ENCODE measurements at regions not wholly inside any gene's neighbourhood (a gene's known extent, or its start where the extent isn't known, plus 50 kb on each side); places are given as distances from the start of the nearest gene placed in this dataset.
"Not testable (repeated sequence)": the region's sequence is repeated elsewhere in the genome, so short reads cannot be mapped to it uniquely, and the experiment has no call there.

- FAIRE-seq: no peak
These were observed 790.9 kb upstream of the NCAM2 start for GRCh38 chr21:20207335-20207734.

GRCh38 chr21:20215959-20216358 lies 782.2 kb upstream of the NCAM2 start:
- no peak for FAIRE-seq

DNA sequence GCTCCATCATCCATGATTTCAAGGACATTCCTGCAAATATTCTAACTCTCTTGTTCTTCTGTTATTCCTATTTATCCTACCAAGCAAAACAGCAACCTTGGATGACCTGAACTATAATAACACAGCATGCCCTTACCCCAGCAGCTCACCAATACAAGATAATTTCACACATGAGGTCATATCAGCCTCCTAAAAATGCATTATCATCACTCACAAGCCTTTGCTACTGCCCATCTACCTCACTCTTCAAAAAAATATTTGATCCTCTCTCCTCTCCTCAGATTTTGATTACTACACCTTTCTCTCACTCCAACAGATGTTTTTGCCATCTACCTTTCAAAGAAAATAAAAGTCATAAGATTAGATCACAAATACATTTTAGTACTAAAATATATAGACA lies 777.6 kb upstream of the NCAM2 start:
- no peak for FAIRE-seq

DNA sequence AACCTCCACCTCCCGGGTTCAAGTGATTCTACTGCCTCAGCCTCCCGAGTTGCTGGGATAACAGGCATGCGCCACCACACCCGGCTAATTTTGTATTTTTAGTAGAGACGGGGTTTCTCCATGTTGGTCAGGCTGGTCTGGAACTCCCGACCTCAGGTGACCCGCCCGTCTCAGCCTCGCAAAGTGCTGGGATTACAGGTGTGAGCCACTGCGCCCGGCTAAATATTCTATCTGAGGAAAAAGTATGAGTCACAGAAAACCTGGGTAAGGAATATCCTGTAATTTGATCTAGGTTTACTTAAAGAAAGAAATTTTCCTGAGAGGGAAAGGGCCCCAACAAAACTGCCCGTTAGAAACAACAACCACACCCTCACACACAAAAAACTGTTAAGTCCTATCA lies 776.2 kb upstream of the NCAM2 start:
- not testable (repeated sequence) for FAIRE-seq

DNA sequence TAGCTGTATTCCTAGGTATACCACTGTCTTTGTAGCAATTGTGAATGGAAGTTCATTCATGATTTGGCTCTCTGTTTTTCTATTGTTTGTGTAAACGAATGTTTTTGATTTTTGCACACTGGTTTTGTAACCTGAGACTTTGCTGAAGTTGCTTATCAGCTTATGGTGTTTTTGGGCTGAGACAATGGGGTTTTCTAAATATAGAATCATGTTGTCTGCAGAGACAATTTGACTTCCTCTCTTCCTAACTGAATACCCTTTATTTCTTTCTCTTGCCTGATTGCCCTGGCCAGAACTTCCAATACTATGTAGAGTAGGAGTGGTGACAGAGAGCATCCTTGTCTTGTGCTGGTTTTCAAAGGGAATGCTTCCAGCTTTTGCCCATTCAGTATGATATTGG lies 761.6 kb upstream of the NCAM2 start:
- not testable (repeated sequence) for FAIRE-seq

- FAIRE-seq: no peak
These were observed 748.8 kb upstream of the NCAM2 start for GRCh38 chr21:20249401-20249800.

GRCh38 chr21:20250337-20250736 lies 747.9 kb upstream of the NCAM2 start:
- FAIRE-seq: no peak

DNA sequence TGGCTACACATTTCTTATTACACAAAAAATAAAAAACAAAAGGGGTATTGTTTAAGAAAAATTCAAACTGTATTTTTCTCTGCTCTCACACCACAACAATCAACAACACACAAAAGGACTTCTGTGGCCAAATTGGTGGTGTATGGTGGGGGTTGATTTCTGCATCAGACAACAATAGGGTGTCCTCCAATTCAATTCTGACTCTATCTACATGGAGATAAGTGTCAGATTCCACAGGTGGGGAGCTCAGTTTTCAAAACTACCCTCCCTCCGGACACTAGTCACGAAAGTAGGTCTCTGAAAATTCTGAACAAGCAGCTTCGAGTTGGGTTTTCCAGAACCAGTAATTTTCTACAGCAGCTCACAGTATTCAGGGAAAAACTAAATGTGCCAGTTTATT lies 744.9 kb upstream of the NCAM2 start:
- FAIRE-seq: no peak

GRCh38 chr21:20254964-20255363 lies 743.2 kb upstream of the NCAM2 start:
- peak; percentile 28 for FAIRE-seq

DNA sequence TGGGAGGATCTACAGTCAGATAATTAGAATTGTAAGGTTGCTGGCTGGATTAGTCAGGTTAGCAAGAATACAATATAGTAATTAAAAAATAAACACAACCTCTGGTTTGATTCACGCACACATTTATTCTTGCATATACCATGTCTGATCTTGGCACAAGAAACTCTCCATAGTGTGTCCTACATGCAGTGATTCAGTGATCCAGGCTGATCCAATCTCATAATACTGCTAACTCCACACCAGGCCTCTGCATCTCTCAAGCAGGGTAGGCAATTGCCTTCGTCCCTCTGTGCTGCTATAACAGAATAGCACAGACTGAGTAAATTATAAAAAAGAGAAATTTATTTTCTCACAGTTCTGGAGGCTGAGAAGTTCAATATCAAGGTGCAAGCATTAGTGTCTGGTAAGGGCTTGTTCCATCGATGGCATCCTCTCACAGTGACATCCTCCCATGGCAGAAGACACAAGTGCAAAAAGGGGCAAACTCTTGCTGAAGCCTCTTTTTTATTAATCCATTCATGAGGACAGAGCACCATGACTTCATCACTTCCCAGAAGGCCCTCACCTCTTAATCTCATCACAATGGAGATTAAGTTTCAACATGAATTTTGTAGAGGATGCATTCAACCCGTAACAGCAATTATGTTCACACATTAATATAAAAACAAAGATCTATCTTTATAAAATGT lies 741.0 kb upstream of the NCAM2 start:
- FAIRE-seq: no peak

- no peak for FAIRE-seq
These were observed 739.7 kb upstream of the NCAM2 start for GRCh38 chr21:20258542-20258941.

DNA sequence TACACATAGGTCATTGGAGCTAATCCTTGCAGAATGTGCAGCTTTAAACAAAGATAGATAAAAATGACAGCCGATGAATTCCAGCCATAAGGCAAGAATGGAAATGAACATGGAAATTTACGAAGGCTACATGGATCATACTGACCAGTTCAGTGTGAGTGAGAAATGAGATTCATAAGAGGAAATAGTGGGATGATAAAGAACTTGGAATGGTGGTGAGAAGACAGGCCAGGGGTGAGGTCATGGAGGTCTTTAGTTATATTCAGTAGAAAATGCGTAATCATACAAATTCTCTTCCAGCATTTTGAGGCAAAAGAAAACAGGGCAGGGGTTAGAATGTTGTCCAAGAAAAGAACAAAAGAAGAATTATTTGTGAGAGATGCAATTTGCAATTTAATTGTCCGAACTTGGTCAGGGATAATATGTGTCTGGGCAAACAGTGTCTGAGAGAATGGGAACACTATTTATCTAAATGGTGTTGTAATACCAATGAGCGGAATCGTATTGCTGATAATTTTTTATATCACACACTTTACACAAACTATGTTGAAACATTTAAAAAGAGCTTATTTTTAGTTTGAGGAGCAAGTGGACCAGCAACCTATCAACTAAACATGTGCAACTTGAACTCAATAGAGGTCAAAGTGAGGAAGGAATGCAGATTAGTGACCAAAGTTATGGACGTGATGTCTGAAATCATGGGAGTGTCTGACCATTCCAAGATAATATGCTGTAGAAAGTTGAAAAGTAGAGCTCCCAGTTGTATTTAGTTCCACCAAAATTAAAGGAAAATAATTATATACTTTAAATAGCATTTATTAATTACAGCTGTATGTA lies 739.0 kb upstream of the NCAM2 start:
- no peak for FAIRE-seq

DNA sequence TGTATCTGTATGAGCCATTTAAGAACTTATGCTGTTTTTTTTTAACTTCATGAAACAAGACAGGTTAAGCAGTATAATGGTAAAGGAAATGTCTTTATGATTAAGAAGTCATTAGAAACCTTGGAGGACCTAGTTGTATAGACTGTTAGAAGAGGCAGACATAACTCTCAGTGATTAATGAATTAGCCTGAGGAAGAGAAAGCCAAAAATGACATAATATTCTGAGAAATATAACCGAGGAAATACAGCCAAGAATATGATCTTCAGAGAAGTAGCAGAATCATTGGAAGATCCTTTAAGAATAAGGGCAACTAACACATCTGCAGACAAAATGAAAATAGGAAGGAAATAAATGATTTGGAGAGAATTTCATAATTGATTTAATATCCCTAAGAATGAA lies 738.1 kb upstream of the NCAM2 start:
- no peak for FAIRE-seq

GRCh38 chr21:20261364-20261763 lies 736.8 kb upstream of the NCAM2 start:
- no peak for FAIRE-seq

DNA sequence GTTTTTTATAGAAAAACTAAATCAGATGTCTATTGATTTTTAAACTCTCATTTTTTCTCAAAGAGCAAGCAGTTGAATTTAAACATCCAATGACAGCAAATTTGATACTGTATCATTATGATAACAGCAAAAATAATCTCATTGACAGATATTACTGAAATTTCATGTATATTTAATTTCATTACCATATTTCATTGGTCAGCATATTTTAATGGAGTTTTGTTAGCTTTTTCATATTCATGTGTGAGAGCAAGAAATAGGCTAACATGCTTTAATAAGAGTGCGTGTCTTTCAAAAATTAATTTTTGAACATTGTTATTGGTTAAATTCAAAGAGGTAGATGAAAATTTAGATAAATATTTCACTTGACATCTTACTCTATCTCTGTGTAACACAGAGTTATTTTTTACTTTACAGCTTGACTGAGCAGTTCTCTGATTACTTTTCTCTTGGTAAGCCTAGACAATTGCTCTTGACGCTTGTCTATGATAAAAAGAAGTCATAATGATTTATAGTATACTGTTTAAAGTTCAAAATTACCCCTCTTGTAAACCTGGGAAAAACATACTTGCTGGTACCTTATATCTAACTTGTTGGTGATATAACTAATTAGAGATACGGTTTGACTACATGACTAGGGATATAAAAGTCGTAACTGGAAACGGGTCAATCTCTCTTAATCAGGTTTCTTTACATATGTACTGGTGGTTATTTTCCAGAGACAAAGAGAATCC lies 732.3 kb upstream of the NCAM2 start:
- FAIRE-seq: no peak

GRCh38 chr21:20266441-20266710 lies 731.8 kb upstream of the NCAM2 start:
- no peak for FAIRE-seq

- FAIRE-seq: no peak
These were observed 727.7 kb upstream of the NCAM2 start for GRCh38 chr21:20270365-20271055.

DNA sequence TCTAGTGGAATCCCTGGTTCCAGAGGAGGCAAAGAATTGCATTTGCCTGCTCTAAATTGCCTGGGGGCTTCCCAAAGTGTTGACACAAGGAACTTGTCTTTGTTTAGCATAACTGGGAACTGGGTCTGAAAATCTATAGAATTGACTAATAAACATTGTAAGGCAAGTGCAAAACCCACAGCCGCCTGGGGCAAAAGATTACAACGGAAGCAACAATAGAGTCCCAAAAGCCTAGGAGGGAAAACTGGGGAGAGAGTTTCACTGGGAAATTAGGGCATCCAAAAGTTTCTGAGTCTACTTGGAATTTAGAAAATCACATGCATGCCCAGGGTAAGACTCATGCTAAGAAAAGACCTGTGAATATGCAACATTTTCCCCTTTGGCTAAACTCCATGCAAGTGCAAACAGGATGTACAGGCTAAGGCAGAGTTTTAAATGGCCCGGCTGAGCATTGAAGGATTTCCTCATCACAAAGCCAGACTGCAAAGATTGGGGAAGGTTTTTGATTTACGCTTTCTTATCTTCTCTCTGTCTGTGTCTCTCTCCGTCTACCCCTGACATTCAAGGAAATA lies 725.3 kb upstream of the NCAM2 start:
- no peak for FAIRE-seq

- no peak for FAIRE-seq
These were observed 721.8 kb upstream of the NCAM2 start for GRCh38 chr21:20276377-20276776.

DNA sequence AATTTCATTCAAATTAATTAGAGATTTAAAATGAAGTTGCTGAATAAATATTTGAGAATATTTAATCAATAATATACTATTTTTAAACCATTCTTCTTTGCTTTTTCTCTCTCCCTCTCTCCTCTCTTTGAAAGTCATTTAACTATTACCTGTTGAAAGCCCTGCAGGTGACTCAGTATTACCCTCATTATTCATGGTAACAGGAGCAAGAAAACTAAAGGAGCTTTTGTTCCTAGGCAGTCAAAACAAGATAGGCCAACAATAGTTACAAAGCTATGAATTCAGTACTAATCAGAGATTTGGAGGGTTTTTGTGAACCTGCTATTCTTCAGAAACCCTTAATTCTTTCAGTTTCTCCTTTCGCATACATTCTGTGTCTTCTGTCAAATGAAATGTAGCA lies 721.3 kb upstream of the NCAM2 start:
- no peak for FAIRE-seq

DNA sequence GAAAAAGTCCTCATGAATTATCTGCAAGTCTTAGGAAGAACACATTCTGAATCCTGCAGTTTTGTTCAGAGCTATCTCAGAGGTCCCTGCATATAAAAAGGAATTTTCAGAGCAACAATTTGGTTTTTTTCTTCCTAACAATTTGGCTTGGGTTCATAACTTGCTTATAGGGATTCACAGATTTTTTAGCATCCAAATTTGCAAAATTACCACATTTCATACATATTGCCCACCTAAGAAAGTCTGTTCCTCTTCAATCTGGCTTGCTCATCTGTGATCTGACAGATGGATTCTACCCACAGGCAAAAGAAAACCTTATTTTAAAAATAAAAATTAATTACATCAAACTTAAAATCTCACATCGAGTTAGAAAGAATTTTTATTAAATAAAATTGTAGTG lies 714.4 kb upstream of the NCAM2 start:
- no peak for FAIRE-seq

DNA sequence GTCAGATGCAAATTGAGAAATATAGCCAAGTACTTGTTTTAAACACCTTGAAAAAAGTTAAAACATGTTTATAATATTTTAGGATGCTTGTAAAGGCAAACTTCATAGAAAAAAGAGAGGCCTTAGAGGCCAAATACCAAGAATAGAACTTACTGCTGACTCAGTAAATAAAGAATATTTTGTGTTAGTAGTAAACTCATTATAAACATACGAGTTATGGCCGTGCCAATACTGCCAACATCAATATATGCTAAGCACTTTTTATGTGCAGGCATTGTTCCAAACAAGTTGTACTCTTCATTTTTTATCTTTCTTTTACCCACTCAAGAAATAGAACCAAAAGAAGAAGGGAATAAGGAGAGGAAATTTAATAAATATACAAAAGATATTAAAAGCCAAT lies 705.9 kb upstream of the NCAM2 start:
- FAIRE-seq: no peak

- FAIRE-seq: not testable (repeated sequence)
These were observed 705.4 kb upstream of the NCAM2 start for GRCh38 chr21:20292854-20293253.
